ENCODE measurements at regions not wholly inside any gene's neighbourhood (a gene's known extent, or its start where the extent isn't known, plus 50 kb on each side); places are given as distances from the start of the nearest gene placed in this dataset.

DNA sequence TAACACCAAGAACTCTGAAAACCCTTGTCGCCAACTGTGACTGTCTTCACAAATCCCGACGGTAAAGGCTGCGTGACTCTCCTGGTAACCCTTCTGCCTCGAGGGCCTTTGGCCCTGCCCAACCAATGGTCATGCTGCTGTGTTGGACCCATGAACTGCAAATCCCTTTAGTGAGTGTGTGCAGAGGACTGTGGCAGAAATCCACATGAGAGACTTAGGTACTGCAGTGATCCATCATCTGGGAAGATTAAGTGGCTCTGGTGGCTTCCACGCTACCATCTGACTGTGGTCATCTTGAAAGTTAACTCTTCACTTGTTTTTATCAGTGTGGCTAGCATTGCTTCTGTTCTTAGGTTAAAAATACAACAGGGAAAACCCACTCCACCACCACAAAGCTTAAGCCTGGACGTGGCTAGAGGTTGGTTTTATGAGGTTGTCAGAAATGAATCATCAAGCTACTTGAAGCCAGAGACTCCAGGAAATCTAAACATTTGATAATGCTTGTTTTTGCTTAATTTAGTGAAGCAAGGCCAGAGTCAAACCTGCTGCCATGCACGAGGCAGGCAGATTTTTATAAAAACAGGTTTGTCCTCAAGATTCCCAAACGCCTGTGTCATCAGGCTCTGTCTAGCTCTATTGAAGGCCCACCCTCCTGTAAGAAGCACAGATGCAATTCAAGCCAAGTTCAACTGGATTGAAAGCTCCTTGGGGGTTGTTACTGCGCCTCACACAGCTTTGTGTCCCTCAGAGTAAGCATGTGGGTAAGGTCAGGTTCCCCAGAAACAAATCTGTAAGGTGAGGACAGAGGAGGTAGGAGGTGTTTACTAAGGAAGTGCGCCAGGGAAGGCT, 52.7 kb upstream of the ERCC6L2 start:
- FAIRE-seq: no peak

DNA sequence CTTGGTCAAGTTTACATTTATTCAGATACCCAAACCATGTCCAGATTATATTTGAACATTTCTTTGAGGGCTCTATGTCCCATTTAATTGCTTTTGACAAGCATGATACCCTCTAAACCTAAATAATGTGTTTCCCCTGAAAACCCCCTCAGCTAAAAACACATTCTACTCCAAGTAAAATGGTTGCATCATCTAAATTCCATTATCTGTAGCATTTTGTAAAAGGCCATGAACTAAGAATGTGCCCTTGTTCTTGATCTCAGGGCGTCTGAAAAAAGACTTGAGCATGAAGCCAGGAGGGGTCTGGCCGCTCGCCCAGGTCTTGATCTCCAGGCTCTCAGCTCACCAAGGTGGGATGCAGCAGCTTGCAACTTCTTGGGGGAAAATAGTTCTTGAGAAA, 53.5 kb upstream of the ERCC6L2 start:
- no peak for FAIRE-seq

DNA sequence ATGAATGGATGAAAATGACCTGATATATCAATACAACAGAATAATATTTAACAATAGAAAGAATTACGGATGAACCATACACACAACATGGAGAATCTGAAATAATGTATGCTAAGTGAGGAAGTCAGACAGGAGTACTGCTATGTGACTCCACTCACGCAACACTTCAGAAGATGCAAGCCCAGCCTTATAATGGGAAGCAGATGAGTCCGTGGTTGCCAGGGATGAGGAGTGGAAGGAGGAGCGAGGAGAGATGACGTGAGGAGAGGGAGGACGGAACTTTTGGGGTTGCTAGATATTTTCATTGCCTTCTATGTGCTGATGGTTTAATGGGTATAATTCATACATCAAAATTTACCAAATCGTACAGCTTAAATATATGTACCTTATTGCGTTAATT, 55.4 kb upstream of the ERCC6L2 start:
- FAIRE-seq: no peak

DNA sequence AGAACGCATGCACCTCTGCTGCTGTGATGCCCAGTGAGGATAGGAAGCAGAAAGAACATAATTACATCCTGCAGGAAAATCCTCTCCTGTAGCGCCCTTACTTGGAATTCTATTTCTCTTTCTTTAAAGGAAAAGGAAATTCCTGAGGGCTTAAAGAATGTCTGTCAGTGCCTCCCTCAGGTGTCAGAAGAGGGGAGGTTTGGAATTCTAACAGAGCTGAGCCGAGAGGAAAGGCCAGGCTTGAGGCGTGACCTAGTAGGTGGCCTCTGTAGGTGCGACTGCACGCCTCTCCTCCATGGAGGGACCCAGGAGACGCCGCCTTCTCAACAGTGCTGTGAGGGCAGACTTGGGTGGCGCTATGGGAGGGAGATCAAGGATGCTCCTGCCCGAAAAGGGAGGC, 55.9 kb upstream of the ERCC6L2 start:
- FAIRE-seq: no peak

DNA sequence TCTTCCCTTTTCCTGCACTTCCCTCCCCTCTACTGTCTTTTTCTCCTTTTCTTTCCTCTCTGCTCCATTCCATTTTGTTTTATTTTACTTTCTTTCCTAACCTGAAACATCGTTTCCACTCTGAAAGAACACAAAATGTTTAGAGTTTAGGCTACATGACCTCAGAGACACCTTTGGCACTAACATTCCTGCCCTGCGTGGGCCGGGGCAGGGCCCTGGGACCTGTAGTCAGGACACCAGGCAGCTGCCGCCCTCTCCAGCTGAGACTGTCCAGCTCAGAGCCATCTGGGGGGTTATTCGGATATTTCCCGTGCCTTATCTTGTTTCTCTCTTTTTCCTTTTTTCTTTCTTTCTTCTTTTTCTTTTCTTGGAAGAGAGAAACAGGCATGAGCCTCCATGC, 58.3 kb upstream of the ERCC6L2 start:
- FAIRE-seq: no peak

DNA sequence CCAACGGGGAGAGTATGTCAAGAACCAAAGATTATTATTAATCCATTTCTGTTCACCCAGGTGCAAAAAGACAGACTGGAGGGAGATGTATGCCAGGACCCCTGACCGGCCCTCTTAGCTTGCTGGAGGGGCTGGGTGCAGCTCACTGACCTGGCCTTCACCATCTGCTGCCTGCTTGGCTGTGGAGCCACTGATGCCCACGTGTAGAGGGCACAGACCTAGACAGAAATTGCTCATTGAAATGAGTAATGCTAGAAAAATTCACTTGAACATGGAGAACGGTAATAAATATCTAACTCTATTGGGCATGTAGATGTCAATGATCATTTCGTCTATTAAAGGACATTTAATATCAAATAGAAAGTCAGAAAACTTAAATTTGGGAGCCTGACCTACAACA, 58.8 kb upstream of the ERCC6L2 start:
- FAIRE-seq: no peak

DNA sequence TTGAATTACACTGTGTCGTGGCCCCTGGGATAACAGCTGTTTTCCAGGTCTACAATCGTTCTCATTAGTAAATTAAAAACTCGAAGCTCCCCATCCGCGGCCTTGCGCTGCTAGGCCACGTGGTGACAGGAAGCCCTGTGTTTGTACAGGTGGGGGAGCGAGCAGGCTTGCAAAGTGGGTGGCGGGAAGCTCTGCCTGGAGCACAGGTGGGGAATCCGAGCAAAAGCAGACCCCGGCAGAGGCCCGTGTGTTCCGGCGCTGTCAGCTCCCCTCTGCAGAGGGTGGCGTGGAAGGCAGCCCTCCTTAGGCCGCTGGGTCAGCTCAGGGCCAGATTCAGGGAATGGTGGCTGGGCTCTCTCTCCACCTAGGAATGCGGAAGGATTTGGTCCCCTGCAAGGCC, 59.5 kb upstream of the ERCC6L2 start:
- no peak for FAIRE-seq

DNA sequence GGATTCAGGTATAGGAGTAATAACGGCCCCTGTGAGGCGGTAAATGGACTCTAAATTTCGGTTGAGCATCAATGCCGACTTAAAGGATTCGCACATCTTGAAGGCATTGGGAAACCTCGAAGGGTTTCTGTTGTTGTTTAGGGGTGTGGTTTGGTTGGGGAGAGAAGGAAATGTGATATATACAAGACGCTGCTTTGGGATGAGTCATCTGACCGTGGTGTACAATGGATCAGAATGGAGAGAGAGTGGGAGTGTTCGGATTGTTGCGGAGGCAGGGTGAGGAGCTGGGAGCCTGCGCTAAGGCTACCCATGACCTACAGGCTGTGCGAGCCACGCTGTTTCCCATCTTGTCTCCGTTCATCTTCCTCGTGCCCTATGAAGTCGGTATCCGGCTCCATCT, 60.4 kb upstream of the ERCC6L2 start:
- FAIRE-seq: no peak

DNA sequence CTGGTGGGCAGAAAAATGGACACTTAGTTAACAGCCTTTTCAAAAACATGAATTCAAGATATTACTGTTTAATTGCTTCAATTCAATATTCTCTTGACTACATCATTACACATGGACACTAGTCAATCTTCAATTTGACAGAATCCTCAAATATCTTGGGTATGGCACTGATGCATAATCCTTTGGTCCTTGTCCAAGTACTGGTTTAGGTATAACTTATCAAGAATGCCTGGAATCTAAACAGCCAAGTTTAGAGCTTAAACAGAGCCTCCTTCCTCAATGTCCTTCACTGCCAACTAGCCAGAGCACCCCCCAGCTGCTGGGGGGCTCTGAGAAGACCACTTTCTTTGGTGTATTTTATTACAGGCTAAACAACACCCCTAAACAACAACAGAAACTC, 61.6 kb upstream of the ERCC6L2 start:
- FAIRE-seq: no peak

DNA sequence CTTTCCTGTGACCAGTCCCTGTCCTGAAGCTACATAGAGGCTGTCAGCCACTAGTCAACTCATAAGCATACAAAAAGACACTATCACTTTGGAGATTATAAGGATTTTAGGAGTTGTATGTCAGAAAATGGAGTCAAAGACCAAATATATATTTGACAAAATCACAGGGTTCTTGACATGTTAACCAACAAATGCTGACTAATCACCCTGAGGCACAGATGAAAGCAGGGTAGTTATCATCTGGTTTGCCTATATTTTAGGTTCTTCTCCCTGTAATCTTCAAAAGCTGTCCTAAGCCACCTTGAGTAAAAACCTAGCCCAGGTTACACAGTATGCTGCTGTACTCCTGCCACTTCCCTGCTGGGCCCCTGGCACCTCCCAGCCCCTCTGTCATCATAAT, 64.7 kb upstream of the ERCC6L2 start:
- FAIRE-seq: no peak

DNA sequence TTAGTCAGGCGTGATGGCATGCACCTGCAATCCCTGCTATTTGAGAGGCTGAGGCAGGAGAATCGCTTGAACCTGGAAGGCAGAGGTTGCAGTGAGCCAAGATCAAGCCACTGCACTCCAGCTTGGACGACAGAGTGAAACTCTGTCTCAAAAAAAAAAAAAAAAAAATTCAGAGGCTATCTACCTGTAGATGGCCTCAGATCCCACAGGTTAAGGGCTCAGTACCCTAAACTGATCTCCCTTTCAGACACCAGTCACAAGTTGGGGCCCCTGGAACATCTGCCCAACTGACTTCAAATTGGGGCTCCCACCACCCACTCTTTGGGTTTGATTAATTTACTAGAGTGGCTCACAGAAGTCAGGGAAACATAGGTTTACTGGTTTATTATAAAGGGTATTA, 65.4 kb upstream of the ERCC6L2 start:
- no peak for FAIRE-seq

DNA sequence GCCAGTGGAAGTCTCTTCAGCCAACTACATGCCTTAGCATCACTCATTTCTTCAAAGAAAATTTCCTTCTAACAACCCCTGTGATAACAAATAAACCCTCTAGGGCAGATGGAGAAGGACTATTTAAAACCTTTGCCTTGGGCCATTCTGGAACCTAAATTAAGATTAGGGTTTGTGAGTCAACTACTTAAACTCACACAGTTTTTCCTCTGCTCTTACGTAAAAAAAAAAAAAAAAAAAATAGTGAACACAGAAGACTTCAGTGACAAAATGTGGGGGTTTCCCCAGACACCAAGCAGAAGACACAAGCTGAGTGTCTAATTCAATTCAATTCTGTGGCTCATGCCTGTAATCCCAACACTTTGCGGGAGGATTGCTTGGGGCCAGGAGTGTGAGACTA, 65.8 kb upstream of the ERCC6L2 start:
- no peak for FAIRE-seq

DNA sequence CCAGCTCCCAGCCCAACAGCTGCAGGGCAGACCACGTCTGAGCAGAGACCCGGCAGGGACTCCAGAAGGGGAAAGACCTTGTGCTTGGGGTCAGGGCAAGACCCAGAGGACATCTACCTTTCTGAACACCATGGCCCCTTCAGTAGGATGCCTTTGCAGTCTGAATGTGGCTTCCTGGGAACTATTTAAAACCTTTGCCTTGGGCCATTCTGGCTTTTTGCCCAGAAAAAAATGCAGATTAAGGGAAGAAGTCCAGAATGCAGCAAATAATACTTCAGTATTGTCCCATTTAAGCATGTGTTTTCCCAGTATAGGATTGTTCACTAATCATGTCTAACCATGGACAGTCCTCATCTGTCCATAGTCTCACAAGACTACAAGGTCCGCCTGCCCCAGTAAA, 67.5 kb upstream of the ERCC6L2 start:
- FAIRE-seq: no peak

DNA sequence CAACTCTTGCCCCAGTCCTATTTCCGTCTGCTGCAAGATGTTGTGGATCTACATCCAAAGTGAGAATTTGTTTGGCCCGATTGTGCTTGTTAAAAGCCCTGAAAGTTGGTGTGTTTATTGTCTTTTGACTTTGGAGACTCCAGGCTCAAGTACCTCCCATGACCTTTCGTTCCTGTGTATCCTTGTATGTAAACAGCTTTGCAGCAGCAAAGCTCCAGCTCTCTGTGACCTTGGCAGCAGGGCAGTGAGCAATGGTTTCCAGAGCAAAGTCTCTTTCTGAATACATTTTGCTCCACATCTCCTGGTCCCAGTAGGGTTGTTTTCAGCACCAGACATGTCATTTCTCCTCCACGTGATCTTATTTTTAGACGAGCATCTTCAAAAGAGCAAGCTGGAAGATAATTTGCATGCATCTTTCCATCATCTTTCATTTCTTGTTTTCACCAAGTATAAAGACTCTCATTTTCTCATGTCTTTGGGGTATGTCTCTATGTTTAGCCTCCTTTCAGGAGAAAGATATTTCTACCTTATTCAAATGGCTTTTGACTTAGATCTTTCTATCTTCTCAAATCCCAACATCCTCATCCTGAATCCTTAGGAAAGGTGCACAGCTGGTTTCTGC, 68.1 kb upstream of the ERCC6L2 start:
- no peak for FAIRE-seq

DNA sequence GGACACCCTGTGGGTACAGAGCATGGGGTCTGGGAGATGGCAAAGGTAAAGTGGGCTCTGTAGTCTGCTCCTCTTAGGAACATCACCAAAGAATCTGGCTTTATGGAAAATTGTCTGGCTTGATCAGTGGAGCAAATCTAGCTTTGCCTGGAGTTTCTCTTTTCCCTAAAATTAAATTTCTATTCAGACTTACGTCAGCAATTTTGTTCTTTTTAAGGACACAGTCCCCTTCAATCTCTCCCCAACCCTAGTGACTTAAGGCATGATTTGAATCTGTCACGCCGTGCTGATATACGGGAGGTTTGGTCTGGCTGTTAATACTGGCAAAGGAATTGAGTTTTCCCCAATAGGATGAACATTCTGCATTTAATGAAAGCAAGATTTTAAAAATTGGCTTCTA, 72.3 kb upstream of the ERCC6L2 start:
- FAIRE-seq: no peak

DNA sequence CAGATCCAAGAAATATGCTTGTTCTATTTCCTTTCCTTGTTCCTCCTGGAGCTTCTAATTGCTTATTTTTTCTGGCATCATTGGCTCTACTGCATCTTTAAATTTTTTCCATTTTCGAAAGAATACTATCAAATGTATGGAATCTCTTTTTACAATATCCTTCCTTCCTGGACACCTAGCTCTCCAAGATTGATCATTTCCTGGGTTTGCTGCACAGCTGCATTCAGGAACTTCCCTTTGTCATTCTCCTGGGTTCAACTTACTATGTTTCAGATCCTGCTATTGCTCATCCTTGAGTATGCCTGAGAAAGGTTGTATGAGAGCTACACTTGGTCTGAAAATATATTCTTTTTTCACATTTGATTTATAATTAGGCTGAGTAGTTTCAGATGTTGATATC, 73.7 kb upstream of the ERCC6L2 start:
- no peak for FAIRE-seq

DNA sequence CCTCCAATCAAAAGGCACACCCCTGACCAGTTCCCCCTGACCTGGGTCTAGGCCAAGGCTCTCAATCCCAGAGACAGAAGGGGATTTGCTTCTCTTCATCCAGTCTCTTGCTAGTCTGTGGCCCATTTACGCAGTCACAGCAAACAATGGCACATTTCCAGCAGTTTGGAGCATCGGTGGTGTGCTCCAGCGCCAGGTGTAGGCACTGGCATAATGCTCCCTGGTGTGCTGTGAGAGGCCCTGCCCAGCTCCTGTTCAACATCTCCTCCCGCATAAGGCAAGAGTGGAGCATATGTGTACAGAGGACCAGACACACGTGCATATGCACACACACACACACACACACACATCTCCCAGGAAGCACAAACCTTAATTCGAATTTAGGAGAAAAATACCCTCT, 79.5 kb upstream of the ERCC6L2 start:
- FAIRE-seq: no peak

DNA sequence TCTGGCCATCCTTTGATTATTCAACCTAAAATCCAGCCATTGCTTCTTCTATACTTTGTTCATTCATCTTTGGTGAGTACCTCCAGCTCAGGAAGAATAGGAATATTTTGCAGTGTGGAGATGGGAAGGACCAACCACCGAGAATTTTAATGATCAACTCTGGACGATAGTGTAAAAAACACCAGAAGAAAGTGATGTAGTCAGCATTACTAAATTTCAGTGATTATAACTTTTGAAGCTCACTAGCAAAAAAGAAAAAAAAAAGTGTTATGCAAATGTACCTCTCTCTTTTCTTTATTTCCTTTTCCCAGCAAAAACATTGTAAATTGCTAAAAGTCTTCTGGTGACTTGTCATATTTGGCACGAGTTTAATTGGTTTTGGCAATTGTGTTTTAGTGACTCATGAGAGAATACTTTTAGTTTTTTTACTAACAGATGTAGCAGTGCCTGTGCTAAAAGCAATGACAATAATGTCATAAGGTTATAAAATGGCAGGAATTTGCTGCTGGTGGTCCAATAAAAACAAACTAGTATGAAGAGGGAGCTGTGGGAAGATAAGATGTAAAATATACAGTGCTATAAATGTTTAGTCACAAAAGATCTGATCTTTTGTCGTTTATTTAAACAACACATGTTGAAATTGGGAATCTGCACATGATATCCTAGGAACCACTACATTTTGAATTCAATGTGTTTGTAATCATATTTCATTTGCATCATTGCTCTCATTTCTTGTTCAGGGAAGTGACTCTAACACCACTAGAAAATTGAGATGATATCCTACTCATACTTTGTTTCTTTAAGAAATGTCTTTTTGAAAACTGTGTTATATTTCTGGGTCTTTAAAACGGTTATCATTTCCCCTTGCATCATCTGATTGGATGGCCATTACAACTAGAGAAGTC, 81.3 kb upstream of the ERCC6L2 start:
- FAIRE-seq: no peak

DNA sequence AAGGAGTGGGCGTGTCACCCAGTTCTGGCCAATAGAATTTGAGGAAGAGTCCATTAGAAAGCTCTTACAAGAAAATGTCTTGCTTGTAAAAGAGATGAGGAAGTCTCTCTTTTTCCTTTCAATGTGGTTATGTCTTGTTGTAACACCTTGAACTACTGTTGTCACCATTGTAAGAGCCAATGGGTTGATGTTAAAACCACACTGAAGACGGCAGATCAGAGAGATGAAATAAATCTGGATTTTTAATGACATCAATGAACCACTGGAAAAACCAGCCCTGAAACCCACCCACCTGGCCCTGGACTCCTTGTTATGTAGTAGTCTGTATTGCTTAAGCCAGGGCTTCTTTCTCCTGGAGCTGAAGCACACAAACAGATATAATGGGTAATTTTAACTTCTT, 83.8 kb upstream of the ERCC6L2 start:
- no peak for FAIRE-seq

DNA sequence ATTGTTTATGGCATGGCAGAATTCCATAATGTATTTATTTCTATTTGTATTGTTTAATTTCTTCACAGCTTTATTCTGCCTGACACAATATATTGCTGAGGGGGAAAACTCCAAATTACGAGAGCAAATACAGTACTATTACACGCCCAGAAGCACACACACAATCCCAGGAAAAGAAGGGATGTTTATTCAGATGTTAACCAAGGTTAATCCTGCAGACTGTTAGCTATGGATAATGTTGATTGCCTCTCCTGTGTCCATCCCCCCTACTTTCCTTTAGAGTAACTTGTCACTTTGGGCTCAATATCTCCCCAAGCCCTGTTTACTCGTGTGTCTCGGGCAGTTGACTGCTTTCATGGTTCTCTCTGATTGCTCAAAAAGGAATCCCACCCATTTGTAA, 84.2 kb upstream of the ERCC6L2 start:
- FAIRE-seq: no peak

DNA sequence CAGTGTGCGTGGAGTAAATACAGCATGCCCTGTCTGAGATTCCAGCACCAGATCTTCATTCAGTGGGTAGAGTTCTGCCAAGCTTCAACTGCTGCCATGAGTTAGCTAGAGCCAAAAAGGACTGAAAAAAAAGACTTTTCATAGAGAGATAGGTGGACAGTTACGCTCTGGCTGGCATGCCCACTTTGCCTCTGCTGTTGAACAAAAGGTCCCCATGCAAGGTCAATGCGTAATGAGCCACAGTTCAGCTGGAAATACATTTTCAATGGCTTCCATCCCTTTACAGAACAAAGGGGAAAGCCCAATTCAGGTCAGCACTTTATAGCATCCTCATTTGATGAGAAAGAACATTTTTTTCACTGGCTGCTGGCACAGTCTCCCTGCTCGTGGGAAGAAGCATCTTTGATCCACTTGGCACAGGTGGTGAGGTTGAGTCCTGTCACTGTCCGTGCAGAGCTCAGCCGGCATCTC, 86.9 kb upstream of the ERCC6L2 start:
- no peak for FAIRE-seq

DNA sequence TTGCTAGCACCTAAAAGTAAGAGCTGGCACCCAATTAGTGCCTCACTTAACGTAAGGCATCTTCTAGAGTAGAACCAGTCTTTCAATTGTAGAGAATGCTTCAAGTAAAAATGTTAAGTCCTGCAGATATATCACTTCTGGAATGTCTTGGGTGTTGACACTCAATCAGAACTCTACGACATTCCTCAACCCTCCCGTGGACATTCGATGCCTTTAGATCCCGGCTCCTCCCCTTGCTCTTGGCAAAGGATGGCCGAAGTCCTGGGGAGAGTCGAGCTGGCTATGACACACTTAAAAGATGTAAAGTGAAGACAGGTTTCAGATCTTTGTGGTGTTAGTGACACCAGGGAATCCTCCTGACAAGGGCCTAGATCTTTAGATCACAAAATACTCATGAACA, 87.5 kb upstream of the ERCC6L2 start:
- FAIRE-seq: no peak

DNA sequence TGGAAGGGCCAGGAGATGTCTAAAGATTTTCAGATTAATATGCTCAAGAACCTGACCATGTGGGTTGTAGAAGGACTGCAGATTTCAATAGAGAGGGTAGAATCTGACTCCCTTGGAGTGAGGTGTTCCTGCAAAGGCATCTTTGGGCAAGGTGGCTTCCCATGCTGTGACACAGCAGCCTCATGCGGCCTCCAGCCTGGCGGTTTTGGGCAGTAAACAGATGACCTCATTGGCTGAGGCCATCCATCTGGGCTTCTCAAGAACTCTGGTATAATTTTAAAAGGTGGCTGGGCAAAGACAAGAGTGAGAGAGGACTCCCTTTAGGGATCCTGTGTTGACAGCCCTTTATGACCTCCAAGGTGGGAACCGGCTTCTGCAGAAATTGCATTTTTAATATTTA, 90.3 kb upstream of the ERCC6L2 start:
- FAIRE-seq: no peak

DNA sequence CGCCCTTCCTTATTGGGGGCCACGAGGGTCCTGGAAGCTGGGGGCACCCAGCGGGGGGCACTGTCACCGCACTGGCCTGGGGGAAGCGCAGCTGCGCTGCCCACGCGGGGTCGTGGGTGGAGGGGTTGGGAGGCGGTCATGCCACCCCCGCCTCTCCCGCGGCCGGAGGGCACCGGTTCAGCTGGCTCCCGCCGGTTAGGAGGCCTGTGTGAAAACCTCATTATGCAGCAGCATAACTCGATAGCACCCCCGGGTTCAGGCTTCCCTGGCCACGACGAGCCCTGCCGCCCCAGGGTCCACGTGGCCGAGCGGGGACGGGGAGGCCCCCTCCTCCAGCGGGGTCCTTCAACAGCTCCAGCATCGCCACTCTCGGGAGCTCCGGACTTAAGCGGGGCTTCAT, 91.2 kb upstream of the ERCC6L2 start:
- no peak for FAIRE-seq

Data from TTC549 (cell line).